IMR-90 (cell line): ENCODE measurements at regions not wholly inside any gene's neighbourhood (a gene's known extent, or its start where the extent isn't known, plus 50 kb on each side); places are given as distances from the start of the nearest gene placed in this dataset.

ENCODE experiments used
- MAFK ChIP-seq: IDR thresholded peaks from 2 replicates; pipeline ENCODE4 v1.6.1; 2012; ENCODE audit warnings: low read depth, low read length, improper control_type of control experiment
- POLR2A ChIP-seq: IDR thresholded peaks from 2 replicates; pipeline ENCODE4 v1.6.1; 2012; ENCODE audit warnings: mild to moderate bottlenecking, low read depth, low read length

DNA sequence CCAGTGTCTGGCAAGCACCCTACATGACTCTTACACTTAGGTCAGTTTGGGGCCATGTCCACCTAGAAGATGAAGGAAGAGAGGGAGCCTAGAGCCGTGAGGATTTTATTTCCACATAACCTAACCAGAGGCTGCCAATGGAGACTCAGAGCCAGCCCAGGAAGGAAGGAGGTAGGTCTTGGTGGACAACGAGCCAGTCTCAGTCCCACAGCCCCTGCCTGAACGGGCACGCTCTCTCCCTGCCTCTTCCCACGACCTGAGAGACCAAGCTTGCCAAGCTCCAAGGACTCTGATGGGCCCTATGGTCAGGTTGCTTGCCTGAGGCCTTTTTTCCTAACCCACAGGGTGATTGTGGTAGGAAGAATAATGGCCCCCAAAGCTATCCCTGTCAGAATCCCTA, 188.4 kb downstream of the TFCP2L1 start:
- TF ChIP-seq MAFK (no peak), POLR2A (no peak)
